HFFc6 (cell line): ENCODE measurements at regions not wholly inside any gene's neighbourhood (a gene's known extent, or its start where the extent isn't known, plus 50 kb on each side); places are given as distances from the start of the nearest gene placed in this dataset.
A peak's percentile ranks its signal among the peaks of the same experiment; 100 is the strongest.

ENCODE experiments used
- DNase-seq: peaks from one replicate; pipeline ENCODE4 v3.0.0-alpha.2; 2018
- H3K27ac Mint-ChIP-seq: 2 replicates; pipeline ENCODE4 v1.8.0; 2020; ENCODE audit warnings: mild to moderate bottlenecking, mixed read lengths
- H3K27me3 Mint-ChIP-seq: 2 replicates; pipeline ENCODE4 v1.8.0; 2021; ENCODE audit warnings: mild to moderate bottlenecking, moderate library complexity, mixed read lengths; ENCODE audit not compliant: insufficient read depth
- H3K36me3 Mint-ChIP-seq: 2 replicates; pipeline ENCODE4 v1.8.0; 2021; ENCODE audit warnings: low read depth, mixed read lengths
- H3K4me1 Mint-ChIP-seq: 2 replicates; pipeline ENCODE4 v1.8.0; 2020; ENCODE audit warnings: low read depth, mixed read lengths
- H3K4me3 Mint-ChIP-seq: 2 replicates; pipeline ENCODE4 v1.8.0; 2020; ENCODE audit warnings: mild to moderate bottlenecking, moderate library complexity, mixed read lengths
- H3K9me3 Mint-ChIP-seq: 2 replicates; pipeline ENCODE4 v1.8.0; 2020; ENCODE audit warnings: mild to moderate bottlenecking, mixed read lengths
- TF ChIP-seq, protein P1 (sequence below): fragments of 200-600 bp; sonication (generic); IDR thresholded peaks from 2 replicates; pipeline ENCODE4 v1.5.0; 2021; ENCODE audit warnings: antibody characterized with exemption, mild to moderate bottlenecking

DNA sequence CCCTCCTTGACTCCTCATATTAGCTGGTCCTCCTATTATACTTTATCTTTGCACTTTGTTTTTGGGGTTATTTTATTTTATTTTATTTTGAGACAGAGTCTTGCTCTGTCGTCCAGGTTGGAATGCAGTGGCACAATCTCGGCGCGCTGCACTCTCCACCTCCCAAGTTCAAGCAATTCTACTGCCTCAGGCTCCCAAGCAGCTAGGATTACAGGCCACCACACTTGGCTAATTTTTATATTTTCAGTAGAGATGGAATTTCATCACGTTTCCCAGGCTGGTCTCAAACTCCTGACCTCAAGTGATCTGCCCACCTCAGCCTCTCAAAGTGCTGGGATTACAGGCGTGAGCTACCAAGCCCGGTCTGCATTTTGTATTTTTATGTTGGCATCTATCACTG is 126.7 kb downstream of the FOXB1 start:
- Mint-ChIP-seq H3K36me3 (no peaks in the 10 kb centered on the region), H3K4me3 (no peak overlapping the region), H3K4me1 (peaks cover 17% of the 10 kb centered on the region), H3K9me3 (no peaks in the 10 kb centered on the region), H3K27ac (no peak overlapping the region), H3K27me3 (peaks cover 5% of the 10 kb centered on the region)
- TF ChIP-seq, protein P1, sequence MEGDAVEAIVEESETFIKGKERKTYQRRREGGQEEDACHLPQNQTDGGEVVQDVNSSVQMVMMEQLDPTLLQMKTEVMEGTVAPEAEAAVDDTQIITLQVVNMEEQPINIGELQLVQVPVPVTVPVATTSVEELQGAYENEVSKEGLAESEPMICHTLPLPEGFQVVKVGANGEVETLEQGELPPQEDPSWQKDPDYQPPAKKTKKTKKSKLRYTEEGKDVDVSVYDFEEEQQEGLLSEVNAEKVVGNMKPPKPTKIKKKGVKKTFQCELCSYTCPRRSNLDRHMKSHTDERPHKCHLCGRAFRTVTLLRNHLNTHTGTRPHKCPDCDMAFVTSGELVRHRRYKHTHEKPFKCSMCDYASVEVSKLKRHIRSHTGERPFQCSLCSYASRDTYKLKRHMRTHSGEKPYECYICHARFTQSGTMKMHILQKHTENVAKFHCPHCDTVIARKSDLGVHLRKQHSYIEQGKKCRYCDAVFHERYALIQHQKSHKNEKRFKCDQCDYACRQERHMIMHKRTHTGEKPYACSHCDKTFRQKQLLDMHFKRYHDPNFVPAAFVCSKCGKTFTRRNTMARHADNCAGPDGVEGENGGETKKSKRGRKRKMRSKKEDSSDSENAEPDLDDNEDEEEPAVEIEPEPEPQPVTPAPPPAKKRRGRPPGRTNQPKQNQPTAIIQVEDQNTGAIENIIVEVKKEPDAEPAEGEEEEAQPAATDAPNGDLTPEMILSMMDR: no peak
- DNase-seq: no peak

DNA sequence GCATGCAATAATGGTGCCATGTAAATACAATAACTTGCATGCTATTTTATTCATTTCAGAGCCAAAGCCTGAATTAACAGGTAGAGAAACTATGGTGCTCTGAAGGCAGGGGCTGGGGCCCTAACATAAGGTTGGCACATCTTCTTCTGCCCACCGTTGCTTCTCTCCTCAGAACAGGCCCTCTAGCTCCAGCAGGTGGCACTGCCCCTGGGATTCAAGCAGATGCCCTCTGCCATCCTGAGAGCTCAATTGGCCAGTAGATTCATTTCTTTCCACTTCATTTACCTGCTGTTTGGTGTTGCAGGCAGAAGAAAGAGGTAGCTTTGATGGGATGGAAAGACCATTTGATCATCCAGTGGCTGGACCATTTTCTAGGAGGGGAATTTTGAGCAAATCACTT is 130.5 kb downstream of the FOXB1 start:
- Mint-ChIP-seq H3K9me3 (no peaks in the 10 kb centered on the region), H3K4me3 (no peak overlapping the region), H3K4me1 (peaks cover 10% of the 10 kb centered on the region), H3K27me3 (peaks cover 5% of the 10 kb centered on the region), H3K27ac (no peak overlapping the region), H3K36me3 (no peaks in the 10 kb centered on the region)
- TF ChIP-seq, protein P1: peak; percentile 56
- DNase-seq: no peak

DNA sequence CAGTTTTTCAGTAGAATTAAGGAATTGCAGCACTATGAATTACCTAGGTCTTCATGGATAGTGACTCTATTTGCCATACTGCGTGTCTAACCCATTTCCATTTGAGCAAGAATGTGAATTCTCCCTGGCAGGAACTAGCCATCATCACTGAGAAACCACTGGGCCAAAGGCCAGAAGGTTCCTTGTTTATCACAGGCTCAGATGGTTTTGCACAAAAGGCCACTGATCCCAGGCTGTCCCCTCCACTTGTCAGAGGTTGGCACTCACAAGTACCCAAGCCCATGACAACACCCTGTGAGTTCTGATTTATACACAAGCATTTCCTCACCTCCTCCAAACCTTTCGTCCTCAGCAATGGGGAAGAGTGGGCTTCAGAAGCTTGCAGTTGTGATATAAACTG is 131.8 kb downstream of the FOXB1 start:
- peaks cover 7% of the 10 kb centered on the region for H3K27me3 Mint-ChIP-seq
- no peaks in the 10 kb centered on the region for H3K36me3 Mint-ChIP-seq
- H3K9me3 Mint-ChIP-seq: no peaks in the 10 kb centered on the region
- TF ChIP-seq, protein P1: no peak
- DNase-seq: no peak
- no peak overlapping the region for H3K27ac Mint-ChIP-seq
- no peak overlapping the region for H3K4me3 Mint-ChIP-seq
- H3K4me1 Mint-ChIP-seq: peaks cover 10% of the 10 kb centered on the region

DNA sequence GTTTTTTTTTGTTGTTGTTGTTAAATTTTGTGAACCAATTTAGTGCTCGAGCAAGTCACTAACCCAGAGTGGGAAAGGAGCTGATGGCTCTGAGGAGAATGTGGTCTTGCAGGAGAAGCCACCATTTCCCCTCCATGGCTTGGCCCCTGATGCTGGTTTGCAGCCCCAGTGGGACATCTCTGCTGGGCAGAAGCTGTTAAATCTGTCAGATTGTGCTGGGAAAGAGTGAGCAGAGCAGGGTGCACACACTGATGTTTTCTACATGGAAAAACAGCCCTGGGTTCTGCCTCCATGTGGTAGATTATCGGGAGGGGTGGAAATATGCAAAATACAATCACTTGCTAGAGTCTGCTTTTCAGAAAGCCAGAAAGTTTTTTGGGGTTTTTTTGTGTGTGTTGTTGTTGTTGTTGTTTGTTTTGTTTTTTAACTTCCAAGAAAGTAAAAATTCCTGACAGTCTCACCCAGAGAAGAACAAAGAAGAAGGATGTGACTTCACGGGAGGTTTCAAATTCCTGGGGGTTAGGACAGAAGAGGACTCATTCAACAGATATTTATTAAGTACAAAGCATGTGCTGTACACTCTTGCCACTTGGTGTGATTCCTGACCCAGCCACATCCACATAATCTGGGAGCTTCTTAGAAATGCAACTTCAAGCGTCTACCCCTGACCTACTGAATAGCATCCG is 133.7 kb downstream of the FOXB1 start:
- H3K9me3 Mint-ChIP-seq: no peaks in the 10 kb centered on the region
- peak; percentile 28 for DNase-seq
- TF ChIP-seq, protein P1: no peak
- H3K4me3 Mint-ChIP-seq: no peak overlapping the region
- no peak overlapping the region for H3K27ac Mint-ChIP-seq
- peaks cover 7% of the 10 kb centered on the region for H3K27me3 Mint-ChIP-seq
- H3K36me3 Mint-ChIP-seq: no peaks in the 10 kb centered on the region
- H3K4me1 Mint-ChIP-seq: peaks cover 10% of the 10 kb centered on the region

DNA sequence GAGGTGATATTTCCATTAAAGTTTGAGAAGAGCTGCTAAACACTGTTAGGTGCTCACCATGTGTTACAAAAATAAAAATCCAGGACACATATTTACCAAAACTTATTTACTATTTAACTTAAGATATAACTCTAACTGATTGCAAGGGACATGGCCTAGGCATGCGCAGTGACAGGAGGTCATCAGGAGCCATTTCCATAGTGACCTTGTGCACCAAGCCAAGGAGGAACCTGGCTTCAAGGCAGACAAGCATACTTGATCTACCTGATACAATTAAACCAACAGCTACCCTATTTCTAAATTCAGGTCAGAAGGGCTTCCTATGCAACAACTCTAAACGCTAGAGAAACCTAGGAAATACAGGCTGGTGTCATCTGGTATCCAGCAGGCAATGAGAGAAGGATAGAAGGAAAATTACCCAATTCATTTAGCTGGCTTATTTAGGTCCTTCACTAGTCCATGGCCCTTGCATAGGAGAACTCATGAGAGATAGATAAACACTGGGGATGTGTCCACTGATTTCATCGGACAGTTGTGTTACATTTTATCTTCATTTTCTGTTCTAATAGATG is 134.4 kb downstream of the FOXB1 start:
- H3K36me3 Mint-ChIP-seq: no peaks in the 10 kb centered on the region
- TF ChIP-seq, protein P1: no peak
- H3K9me3 Mint-ChIP-seq: no peaks in the 10 kb centered on the region
- H3K27me3 Mint-ChIP-seq: peaks cover 4% of the 10 kb centered on the region
- no peak overlapping the region for H3K4me3 Mint-ChIP-seq
- no peak for DNase-seq
- H3K4me1 Mint-ChIP-seq: peaks cover 10% of the 10 kb centered on the region
- H3K27ac Mint-ChIP-seq: no peak overlapping the region
